MM.1S (cell line): ENCODE measurements at regions not wholly inside any gene's neighbourhood (a gene's known extent, or its start where the extent isn't known, plus 50 kb on each side); places are given as distances from the start of the nearest gene placed in this dataset.

Source experiments
- DNase-seq: peaks from one replicate; pipeline ENCODE4 v3.0.0-alpha.2; 2015
- H2AFZ ChIP-seq: fragments of 300-600 bp; sonication (generic); 2 replicates; pipeline ENCODE4 v1.6.0; 2016; ENCODE audit warnings: antibody characterized with exemption, low read length
- H3F3A ChIP-seq: fragments of 300-600 bp; sonication (generic); 2 replicates; pipeline ENCODE4 v1.6.1; 2016; ENCODE audit warnings: mild to moderate bottlenecking, antibody characterized with exemption, low read length, moderate library complexity, mixed read lengths; ENCODE audit not compliant: insufficient read depth
- H3K27ac ChIP-seq: fragments of 300-600 bp; sonication (generic); 2 replicates; pipeline ENCODE4 v1.5.1; 2016; ENCODE audit warnings: mild to moderate bottlenecking, low read length
- H3K27me3 ChIP-seq: fragments of 300-600 bp; sonication (generic); replicated peaks from 2 replicates; pipeline ENCODE4 v1.6.0; 2016; ENCODE audit warnings: low read length; ENCODE audit not compliant: insufficient read depth
- H3K36me3 ChIP-seq: fragments of 300-600 bp; sonication (generic); replicated peaks from 2 replicates; pipeline ENCODE4 v1.6.1; 2016; ENCODE audit warnings: mild to moderate bottlenecking, low read length, mixed read lengths; ENCODE audit not compliant: insufficient read depth
- H3K4me1 ChIP-seq: fragments of 300-600 bp; sonication (generic); 2 replicates; pipeline ENCODE4 v1.6.1; 2016; ENCODE audit warnings: low read length, mixed read lengths
- H3K4me2 ChIP-seq: fragments of 300-600 bp; sonication (generic); 2 replicates; pipeline ENCODE4 v1.6.0; 2016; ENCODE audit warnings: low read depth, low read length
- H3K4me3 ChIP-seq: fragments of 300-600 bp; sonication (generic); 2 replicates; pipeline ENCODE4 v1.5.1; 2016; ENCODE audit warnings: low read length, mixed read lengths
- H3K79me2 ChIP-seq: fragments of 300-600 bp; sonication (generic); 2 replicates; pipeline ENCODE4 v1.6.1; 2016; ENCODE audit warnings: mixed run types, low read length, mixed read lengths
- H3K9ac ChIP-seq: fragments of 300-600 bp; sonication (generic); 2 replicates; pipeline ENCODE4 v1.6.1; 2016; ENCODE audit warnings: low read length, mixed read lengths
- H3K9me2 ChIP-seq: fragments of 300-600 bp; sonication (generic); replicated peaks from 2 replicates; pipeline ENCODE4 v1.6.1; 2016; ENCODE audit warnings: mild to moderate bottlenecking, low read length, mixed read lengths; ENCODE audit not compliant: insufficient read depth
- H3K9me3 ChIP-seq: fragments of 300-600 bp; sonication (generic); replicated peaks from 2 replicates; pipeline ENCODE4 v1.6.1; 2016; ENCODE audit warnings: mild to moderate bottlenecking, low read length, mixed read lengths; ENCODE audit not compliant: insufficient read depth
- H4K20me1 ChIP-seq: fragments of 300-600 bp; sonication (generic); 2 replicates; pipeline ENCODE4 v1.6.1; 2016; ENCODE audit warnings: mild to moderate bottlenecking, low read length, moderate library complexity, mixed read lengths; ENCODE audit not compliant: insufficient read depth
- EZH2 ChIP-seq: fragments of 300-600 bp; sonication (generic); optimal IDR thresholded peaks from 2 replicates; pipeline ENCODE3; 2017; ENCODE audit warnings: low read depth, mild to moderate bottlenecking, antibody characterized with exemption, low read length, mixed read lengths
- EZH2phosphoT487 ChIP-seq: fragments of 300-600 bp; sonication (generic); IDR thresholded peaks from 2 replicates; pipeline ENCODE4 v1.6.1; 2018; ENCODE audit warnings: antibody characterized with exemption, low read length
- TF ChIP-seq, protein P1 (sequence below): fragments of 300-600 bp; sonication (generic); IDR thresholded peaks from 2 replicates; pipeline ENCODE4 v1.5.1; 2016; ENCODE audit warnings: antibody characterized with exemption, low read length, mixed read lengths

DNA sequence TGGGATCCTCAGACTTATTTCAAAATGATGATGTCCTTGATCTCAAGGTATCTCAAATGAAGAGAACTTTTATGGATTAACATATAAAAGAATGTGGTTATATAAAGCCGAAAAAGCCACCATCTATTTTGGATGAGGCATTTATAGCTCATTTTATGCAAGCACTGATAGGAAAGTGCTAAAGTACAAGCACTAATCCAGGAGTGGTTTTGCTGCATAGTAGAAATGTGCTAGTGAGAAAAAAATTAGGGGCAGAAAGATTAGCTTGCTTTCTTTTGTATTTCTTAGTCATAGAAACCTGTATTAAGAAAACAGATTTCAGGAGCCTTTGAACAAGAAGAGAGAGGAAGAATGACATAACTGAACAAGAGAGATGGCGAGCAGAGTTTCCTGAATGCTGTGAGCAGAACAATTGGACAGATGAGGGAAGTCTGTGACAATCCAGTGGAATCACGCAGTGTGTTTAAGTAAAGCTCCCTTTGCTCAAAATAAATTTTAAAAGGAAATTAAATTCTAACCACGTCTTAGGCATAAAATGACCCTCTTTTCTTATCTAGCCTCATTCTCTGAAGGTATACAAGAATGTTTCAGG lies 238.2 kb upstream of the NOVA1 start:
- no peak for TF ChIP-seq EZH2phosphoT487
- no peak for TF ChIP-seq EZH2
- TF ChIP-seq, protein P1, sequence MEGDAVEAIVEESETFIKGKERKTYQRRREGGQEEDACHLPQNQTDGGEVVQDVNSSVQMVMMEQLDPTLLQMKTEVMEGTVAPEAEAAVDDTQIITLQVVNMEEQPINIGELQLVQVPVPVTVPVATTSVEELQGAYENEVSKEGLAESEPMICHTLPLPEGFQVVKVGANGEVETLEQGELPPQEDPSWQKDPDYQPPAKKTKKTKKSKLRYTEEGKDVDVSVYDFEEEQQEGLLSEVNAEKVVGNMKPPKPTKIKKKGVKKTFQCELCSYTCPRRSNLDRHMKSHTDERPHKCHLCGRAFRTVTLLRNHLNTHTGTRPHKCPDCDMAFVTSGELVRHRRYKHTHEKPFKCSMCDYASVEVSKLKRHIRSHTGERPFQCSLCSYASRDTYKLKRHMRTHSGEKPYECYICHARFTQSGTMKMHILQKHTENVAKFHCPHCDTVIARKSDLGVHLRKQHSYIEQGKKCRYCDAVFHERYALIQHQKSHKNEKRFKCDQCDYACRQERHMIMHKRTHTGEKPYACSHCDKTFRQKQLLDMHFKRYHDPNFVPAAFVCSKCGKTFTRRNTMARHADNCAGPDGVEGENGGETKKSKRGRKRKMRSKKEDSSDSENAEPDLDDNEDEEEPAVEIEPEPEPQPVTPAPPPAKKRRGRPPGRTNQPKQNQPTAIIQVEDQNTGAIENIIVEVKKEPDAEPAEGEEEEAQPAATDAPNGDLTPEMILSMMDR, result no peak
- Histone ChIP-seq H3K27ac (no peak overlapping the region), H3K9ac (no peak overlapping the region), H3K36me3 (no peaks in the 10 kb centered on the region), H3K4me3 (no peak overlapping the region), H4K20me1 (no peaks in the 10 kb centered on the region), H2AFZ (no peak overlapping the region), H3K4me2 (no peak overlapping the region), H3F3A (no peaks in the 10 kb centered on the region), H3K9me2 (no peaks in the 10 kb centered on the region), H3K27me3 (no peaks in the 10 kb centered on the region), H3K9me3 (no peaks in the 10 kb centered on the region), H3K79me2 (no peaks in the 10 kb centered on the region), H3K4me1 (no peaks in the 10 kb centered on the region)
- DNase-seq, result no peak

DNA sequence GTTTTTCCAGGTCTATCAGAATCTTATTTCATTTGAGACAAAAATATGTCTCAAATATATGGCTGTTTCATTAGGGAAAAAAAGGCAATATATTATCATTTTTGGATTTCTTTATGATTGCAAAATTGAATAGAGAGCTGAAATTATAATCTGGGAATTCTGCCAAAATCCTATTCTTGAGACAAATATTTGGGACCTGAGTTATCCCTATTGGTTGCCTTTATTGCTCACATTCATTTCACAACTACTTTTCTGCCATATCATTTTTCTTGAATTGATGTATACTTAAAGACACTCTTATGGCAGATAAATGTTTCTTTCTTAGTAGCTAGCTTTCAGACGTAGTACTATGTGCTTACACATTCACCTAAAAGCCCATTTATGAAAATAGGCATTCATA lies 241.6 kb upstream of the NOVA1 start:
- no peak for DNase-seq
- Histone ChIP-seq H3K9me2 (no peaks in the 10 kb centered on the region), H3F3A (no peaks in the 10 kb centered on the region), H3K27me3 (no peaks in the 10 kb centered on the region), H3K9me3 (no peaks in the 10 kb centered on the region), H3K79me2 (no peaks in the 10 kb centered on the region), H3K4me1 (no peaks in the 10 kb centered on the region), H3K9ac (no peak overlapping the region), H4K20me1 (no peaks in the 10 kb centered on the region), H3K4me3 (no peak overlapping the region), H3K4me2 (no peak overlapping the region), H2AFZ (no peak overlapping the region), H3K36me3 (no peaks in the 10 kb centered on the region), H3K27ac (no peak overlapping the region)
- TF ChIP-seq EZH2phosphoT487 (no peak), EZH2 (no peak)
- TF ChIP-seq, protein P1, result no peak

DNA sequence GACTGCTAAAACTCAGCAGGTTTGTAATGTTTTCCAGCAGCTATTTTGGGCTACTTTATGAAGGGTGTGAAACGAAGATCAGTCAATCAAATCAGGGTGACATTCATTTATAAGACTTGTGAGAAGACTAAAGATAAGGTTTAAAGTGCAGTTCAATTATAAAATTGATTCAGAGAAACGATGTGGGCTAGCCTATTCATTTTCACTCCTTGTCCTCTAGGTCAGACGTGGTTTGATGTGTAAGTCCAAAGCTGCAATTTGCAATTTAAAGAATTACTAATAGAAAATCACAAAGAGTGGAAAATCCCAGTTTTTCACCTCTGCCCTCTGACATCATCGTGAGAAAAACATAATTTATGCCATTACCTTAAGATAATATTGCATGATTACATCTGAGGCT lies 243.5 kb upstream of the NOVA1 start:
- Histone ChIP-seq H4K20me1 (no peaks in the 10 kb centered on the region), H3K27me3 (no peaks in the 10 kb centered on the region), H3K9me2 (no peaks in the 10 kb centered on the region), H3K27ac (no peak overlapping the region), H3K36me3 (no peaks in the 10 kb centered on the region), H2AFZ (no peak overlapping the region), H3K9ac (no peak overlapping the region), H3K4me3 (no peak overlapping the region), H3F3A (no peaks in the 10 kb centered on the region), H3K4me1 (no peaks in the 10 kb centered on the region), H3K4me2 (no peak overlapping the region), H3K79me2 (no peaks in the 10 kb centered on the region), H3K9me3 (no peaks in the 10 kb centered on the region)
- DNase-seq, result no peak
- TF ChIP-seq EZH2phosphoT487, result no peak
- no peak for TF ChIP-seq EZH2
- TF ChIP-seq, protein P1, result no peak
